ENCODE measurements at regions not wholly inside any gene's neighbourhood (a gene's known extent, or its start where the extent isn't known, plus 50 kb on each side); places are given as distances from the start of the nearest gene placed in this dataset.

DNA sequence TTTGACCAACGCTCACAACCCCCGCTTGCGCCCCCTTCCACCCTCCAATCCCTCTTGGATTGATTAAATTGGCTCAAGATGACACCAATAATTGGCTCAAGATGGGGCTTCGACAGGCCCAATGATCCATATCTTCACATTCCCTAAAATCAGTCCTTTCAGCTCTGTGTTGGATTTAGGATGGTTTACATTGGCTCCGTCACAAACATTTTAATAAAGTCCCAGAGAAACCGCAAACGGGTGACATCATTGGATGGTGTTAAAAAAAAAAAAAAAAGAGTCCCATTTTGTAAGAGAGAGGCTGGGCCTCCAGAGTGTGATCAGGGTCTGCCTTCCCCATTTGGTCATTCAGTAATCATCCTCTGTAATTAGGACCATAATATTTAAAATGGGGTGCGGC is 113.4 kb upstream of the MRPS22 start:
- TF ChIP-seq, protein P1, sequence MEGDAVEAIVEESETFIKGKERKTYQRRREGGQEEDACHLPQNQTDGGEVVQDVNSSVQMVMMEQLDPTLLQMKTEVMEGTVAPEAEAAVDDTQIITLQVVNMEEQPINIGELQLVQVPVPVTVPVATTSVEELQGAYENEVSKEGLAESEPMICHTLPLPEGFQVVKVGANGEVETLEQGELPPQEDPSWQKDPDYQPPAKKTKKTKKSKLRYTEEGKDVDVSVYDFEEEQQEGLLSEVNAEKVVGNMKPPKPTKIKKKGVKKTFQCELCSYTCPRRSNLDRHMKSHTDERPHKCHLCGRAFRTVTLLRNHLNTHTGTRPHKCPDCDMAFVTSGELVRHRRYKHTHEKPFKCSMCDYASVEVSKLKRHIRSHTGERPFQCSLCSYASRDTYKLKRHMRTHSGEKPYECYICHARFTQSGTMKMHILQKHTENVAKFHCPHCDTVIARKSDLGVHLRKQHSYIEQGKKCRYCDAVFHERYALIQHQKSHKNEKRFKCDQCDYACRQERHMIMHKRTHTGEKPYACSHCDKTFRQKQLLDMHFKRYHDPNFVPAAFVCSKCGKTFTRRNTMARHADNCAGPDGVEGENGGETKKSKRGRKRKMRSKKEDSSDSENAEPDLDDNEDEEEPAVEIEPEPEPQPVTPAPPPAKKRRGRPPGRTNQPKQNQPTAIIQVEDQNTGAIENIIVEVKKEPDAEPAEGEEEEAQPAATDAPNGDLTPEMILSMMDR (IDR thresholded peaks at IDR 0.05) = no peak
- no peak for TF ChIP-seq POLR2A (IDR thresholded peaks at IDR 0.05)
